HEK293T (cell line): ENCODE measurements at regions not wholly inside any gene's neighbourhood (a gene's known extent, or its start where the extent isn't known, plus 50 kb on each side); places are given as distances from the start of the nearest gene placed in this dataset.

Experiments
- CTCF ChIA-PET: fragments of 350-600 bp; formaldehyde crosslinking; extraction: SDS; loops from one replicate; lab custom pipeline; 2021; ENCODE audit warnings: antibody characterized with exemption, inconsistent platforms; lab: Yijun Ruan, JAX
- POLR2A ChIA-PET: fragments of 350-600 bp; formaldehyde crosslinking; extraction: SDS; loops from one replicate; lab custom pipeline; 2020; ENCODE audit warnings: antibody characterized with exemption, inconsistent platforms; lab: Yijun Ruan, JAX
- DNase-seq: peaks from one replicate; pipeline ENCODE4 v3.0.0; 2012; ENCODE audit warnings: mixed read lengths; ENCODE audit errors: extremely low spot score
- ARNT ChIP-seq: fragments of 450-650 bp; IDR thresholded peaks from 2 replicates; pipeline ENCODE4 v1.6.1; 2017; ENCODE audit warnings: mild to moderate bottlenecking
- BHLHE40 ChIP-seq: fragments of 450-650 bp; IDR thresholded peaks from 2 replicates; pipeline ENCODE4 v1.6.1; 2016; ENCODE audit warnings: mild to moderate bottlenecking, moderate library complexity, borderline replicate concordance
- CTBP1 ChIP-seq: fragments of 450-650 bp; IDR thresholded peaks from 2 replicates; pipeline ENCODE4 v1.6.1; 2016; ENCODE audit warnings: borderline replicate concordance
- ELF4 ChIP-seq: fragments of 450-650 bp; IDR thresholded peaks from 2 replicates; pipeline ENCODE4 v1.6.1; 2017; ENCODE audit warnings: antibody characterized with exemption
- FOXA1 ChIP-seq: fragments of 450-650 bp; IDR thresholded peaks from 2 replicates; pipeline ENCODE4 v1.6.1; 2016; ENCODE audit warnings: mild to moderate bottlenecking
- FOXK2 ChIP-seq: fragments of 450-650 bp; IDR thresholded peaks from 2 replicates; pipeline ENCODE4 v1.6.1; 2016; ENCODE audit warnings: mild to moderate bottlenecking
- FOXM1 ChIP-seq: fragments of 450-650 bp; IDR thresholded peaks from 2 replicates; pipeline ENCODE4 v1.6.1; 2017; ENCODE audit warnings: mild to moderate bottlenecking, borderline replicate concordance
- HDGF ChIP-seq: fragments of 450-650 bp; IDR thresholded peaks from 2 replicates; pipeline ENCODE4 v1.6.1; 2017; ENCODE audit warnings: antibody characterized with exemption, borderline replicate concordance
- L3MBTL2 ChIP-seq: fragments of 450-650 bp; conservative IDR thresholded peaks from 2 replicates; pipeline ENCODE4 v1.6.1; 2016; ENCODE audit warnings: mild to moderate bottlenecking
- LEF1 ChIP-seq: fragments of 450-650 bp; IDR thresholded peaks from 2 replicates; pipeline ENCODE4 v1.6.1; 2017; ENCODE audit warnings: mild to moderate bottlenecking, borderline replicate concordance
- NFRKB ChIP-seq: fragments of 450-650 bp; IDR thresholded peaks from 2 replicates; pipeline ENCODE4 v1.6.1; 2016; ENCODE audit warnings: mild to moderate bottlenecking, moderate library complexity
- PKNOX1 ChIP-seq: fragments of 450-650 bp; IDR thresholded peaks from 2 replicates; pipeline ENCODE4 v1.6.1; 2016
- SP1 ChIP-seq: fragments of 450-650 bp; IDR thresholded peaks from 2 replicates; pipeline ENCODE4 v1.6.1; 2017
- SUZ12 ChIP-seq: fragments of 450-650 bp; IDR thresholded peaks from 2 replicates; pipeline ENCODE4 v1.6.1; 2016; ENCODE audit warnings: mild to moderate bottlenecking
- TARDBP ChIP-seq: fragments of 450-650 bp; IDR thresholded peaks from 2 replicates; pipeline ENCODE4 v1.6.1; 2016
- ZNF384 ChIP-seq: fragments of 450-650 bp; IDR thresholded peaks from 2 replicates; pipeline ENCODE4 v1.6.1; 2016

- POLR2A ChIA-PET, result no interaction called here
- no peak for TF ChIP-seq LEF1
- TF ChIP-seq HDGF, result no peak
- TF ChIP-seq ELF4, result no peak
- no peak for TF ChIP-seq FOXK2
- TF ChIP-seq PKNOX1, result no peak
- TF ChIP-seq CTBP1, result no peak
- no peak for TF ChIP-seq ARNT
- TF ChIP-seq NFRKB, result no peak
- TF ChIP-seq ZNF384, result no peak
- no peak for TF ChIP-seq SUZ12
- TF ChIP-seq SP1, result no peak
- TF ChIP-seq FOXA1, result no peak
- no peak for TF ChIP-seq BHLHE40
- no peak for DNase-seq
- CTCF ChIA-PET, result no interaction called here
Observed at GRCh38 chr6:5946701-5947100, 60.0 kb downstream of the NRN1 start.

GRCh38 chr6:5946181-5946580 lies 60.5 kb downstream of the NRN1 start:
- no peak for DNase-seq
- ChIA-PET POLR2A (no interaction called here), CTCF (no interaction called here)
- TF ChIP-seq ZNF384, result no peak

GRCh38 chr6:5943591-5943990 lies 63.1 kb downstream of the NRN1 start:
- ChIA-PET POLR2A (no interaction called here), CTCF (no interaction called here)
- TF ChIP-seq LEF1, result no peak
- TF ChIP-seq ARNT, result no peak
- no peak for TF ChIP-seq L3MBTL2
- no peak for TF ChIP-seq HDGF
- no peak for TF ChIP-seq BHLHE40
- no peak for TF ChIP-seq ZNF384
- no peak for TF ChIP-seq FOXA1
- no peak for TF ChIP-seq PKNOX1
- no peak for TF ChIP-seq TARDBP
- no peak for TF ChIP-seq SUZ12
- no peak for TF ChIP-seq ELF4
- no peak for TF ChIP-seq CTBP1
- TF ChIP-seq FOXM1, result no peak
- TF ChIP-seq SP1, result no peak
- no peak for TF ChIP-seq FOXK2
- TF ChIP-seq NFRKB, result no peak
- DNase-seq, result no peak

- ChIA-PET POLR2A (no interaction called here), CTCF (no interaction called here)
- no peak for DNase-seq
- TF ChIP-seq ELF4, result no peak
- TF ChIP-seq NFRKB, result no peak
- no peak for TF ChIP-seq HDGF
- TF ChIP-seq ZNF384, result no peak
- TF ChIP-seq PKNOX1, result no peak
- TF ChIP-seq FOXA1, result no peak
Observed at GRCh38 chr6:5942591-5942990, 64.1 kb downstream of the NRN1 start.

GRCh38 chr6:5941188-5941587 lies 65.5 kb downstream of the NRN1 start:
- no peak for TF ChIP-seq CTBP1
- ChIA-PET CTCF (no interaction called here), POLR2A (interaction anchor here (0.6 kb wide), 1 partner anchor 239 kb away, joined by 3 read pairs; no protein-coding TSS in a partner anchor)
- DNase-seq, result no peak

GRCh38 chr6:5938934-5939333 lies 67.8 kb downstream of the NRN1 start:
- ChIA-PET POLR2A (no interaction called here), CTCF (no interaction called here)
- no peak for DNase-seq
- TF ChIP-seq CTBP1 (no peak), SP1 (no peak), BHLHE40 (no peak)

GRCh38 chr6:5937936-5938706 lies 68.6 kb downstream of the NRN1 start:
- TF ChIP-seq FOXM1 (no peak), CTBP1 (no peak), BHLHE40 (no peak), HDGF (no peak), ZNF384 (no peak), TARDBP (no peak), L3MBTL2 (no peak), ELF4 (no peak), NFRKB (no peak), PKNOX1 (no peak), LEF1 (no peak), FOXA1 (no peak), FOXK2 (no peak), ARNT (no peak), SP1 (no peak)
- no peak for DNase-seq
- POLR2A ChIA-PET, result no interaction called here
- CTCF ChIA-PET, result no interaction called here
